Vagina (tissue), 2 donors: ENCODE measurements at regions not wholly inside any gene's neighbourhood (a gene's known extent, or its start where the extent isn't known, plus 50 kb on each side); places are given as distances from the start of the nearest gene placed in this dataset.

ENCODE experiments used
- CTCF ChIP-seq, 3 experiments: fragments of 450-650 bp in 2 of 3; fragments of 200-600 bp in 1 of 3; sonication (generic) in 1 of 3; IDR thresholded peaks; one replicate each; pipeline ENCODE4 v1.5.1; 2017 to 2019; ENCODE audit warnings: antibody characterized with exemption in 3 of 3, mild to moderate bottlenecking in 2 of 3, moderate library complexity in 2 of 3
- POLR2A ChIP-seq, 2 donors: fragments of 450-650 bp; IDR thresholded peaks; one replicate each; pipeline ENCODE4 v1.6.1; 2017; ENCODE audit warnings: antibody characterized with exemption in 2 of 2, mild to moderate bottlenecking in 2 of 2, moderate library complexity in 2 of 2
- POLR2AphosphoS5 ChIP-seq, 2 donors: sonication (generic); formaldehyde crosslinking; IDR thresholded peaks; one replicate each; pipeline ENCODE4 v1.9.0; 2017; ENCODE audit warnings: antibody characterized with exemption in 2 of 2, mild to moderate bottlenecking in 2 of 2, low read depth in 1 of 2; ENCODE audit not compliant: insufficient read depth in 1 of 2

- TF ChIP-seq POLR2AphosphoS5 (IDR thresholded peaks at IDR 0.05; ENCODE audit: insufficient read depth in 1 of 2, low read depth in 1 of 2), result no peak
- TF ChIP-seq CTCF (IDR thresholded peaks at IDR 0.05), result no peak
- no peak for TF ChIP-seq POLR2A (IDR thresholded peaks at IDR 0.05)
Observed at GRCh38 chr1:60273185-60273584, 199.6 kb upstream of the C1orf87 start.
